Spleen (tissue), 7 donors: ENCODE measurements at regions not wholly inside any gene's neighbourhood (a gene's known extent, or its start where the extent isn't known, plus 50 kb on each side); places are given as distances from the start of the nearest gene placed in this dataset.

ENCODE experiments used
- CTCF ChIP-seq, 11 experiments: fragments of 200-600 bp in 7 of 11; fragments of 450-650 bp in 4 of 11; sonication (generic) in 4 of 11; IDR thresholded peaks in 8 of 11; conservative IDR thresholded peaks in 3 of 11; 1 replicate in 7 of 11; 2 replicates in 4 of 11; pipeline versions ENCODE4 v1.4.0 to v1.8.0; 2016 to 2021; ENCODE audit warnings: antibody characterized with exemption in 11 of 11, inconsistent platforms in 4 of 11, mild to moderate bottlenecking in 1 of 11
- POLR2A ChIP-seq, 3 donors: fragments of 450-650 bp; IDR thresholded peaks; one replicate each; pipeline ENCODE4 v1.5.1; 2017; ENCODE audit warnings: antibody characterized with exemption in 3 of 3, mild to moderate bottlenecking in 1 of 3
- POLR2AphosphoS5 ChIP-seq, 3 donors: sonication (generic); formaldehyde crosslinking; IDR thresholded peaks; one replicate each; pipeline ENCODE4 v1.5.1; 2017; ENCODE audit warnings: antibody characterized with exemption in 3 of 3
- donor health status: DM: no; HTN: no; CAD: no; lungs with moderate emphysema.
- donor health status: DM: no; HTN: no; CAD: no.
- donor health status: DM: no; HTN: no; CAD: no.

GRCh38 chr11:33957304-33957917, 65.5 kb upstream of the LMO2 start:
- no peak for TF ChIP-seq CTCF (IDR thresholded peaks at IDR 0.05 in 8 of 11, conservative IDR thresholded peaks at IDR 0.05 in 3 of 11)
- TF ChIP-seq POLR2A (IDR thresholded peaks at IDR 0.05) = no peak
- no peak for TF ChIP-seq POLR2AphosphoS5 (IDR thresholded peaks at IDR 0.05)
